IMR-90 (cell line): ENCODE measurements at regions not wholly inside any gene's neighbourhood (a gene's known extent, or its start where the extent isn't known, plus 50 kb on each side); places are given as distances from the start of the nearest gene placed in this dataset.

Experiments
- BHLHE40 ChIP-seq: fragments of 150-350 bp; IDR thresholded peaks from 2 replicates; pipeline ENCODE4 v1.6.1; 2016; ENCODE audit warnings: mild to moderate bottlenecking, low read depth, low read length
- CEBPB ChIP-seq: IDR thresholded peaks from 2 replicates; pipeline ENCODE4 v1.6.1; 2012; ENCODE audit warnings: low read depth, low read length, improper control_type of control experiment
- CTCF ChIP-seq: conservative IDR thresholded peaks from 2 replicates; pipeline ENCODE4 v1.5.1; 2012; ENCODE audit warnings: mild to moderate bottlenecking, low read depth, low read length, improper control_type of control experiment
- ELK1 ChIP-seq: fragments of 150-350 bp; IDR thresholded peaks from 2 replicates; pipeline ENCODE4 v1.6.1; 2016; ENCODE audit warnings: low read depth, mild to moderate bottlenecking, low read length, moderate library complexity, borderline replicate concordance
- FOS ChIP-seq: fragments of 150-350 bp; IDR thresholded peaks from 2 replicates; pipeline ENCODE4 v1.6.1; 2016; ENCODE audit warnings: low read depth, low read length
- MAZ ChIP-seq: IDR thresholded peaks from 2 replicates; pipeline ENCODE4 v1.6.1; 2012; ENCODE audit warnings: low read depth, mild to moderate bottlenecking, low read length, improper control_type of control experiment, moderate library complexity, borderline replicate concordance
- MXI1 ChIP-seq: IDR thresholded peaks from 2 replicates; pipeline ENCODE4 v1.6.1; 2012; ENCODE audit warnings: low read depth, mild to moderate bottlenecking, low read length, moderate library complexity, borderline replicate concordance
- POLR2A ChIP-seq: IDR thresholded peaks from 2 replicates; pipeline ENCODE4 v1.6.1; 2012; ENCODE audit warnings: mild to moderate bottlenecking, low read depth, low read length
- RAD21 ChIP-seq: IDR thresholded peaks from 2 replicates; pipeline ENCODE4 v1.6.1; 2012; ENCODE audit warnings: low read length, improper control_type of control experiment
- RCOR1 ChIP-seq: IDR thresholded peaks from 2 replicates; pipeline ENCODE4 v1.6.1; 2012; ENCODE audit warnings: mild to moderate bottlenecking, low read length, improper control_type of control experiment; ENCODE audit not compliant: insufficient replicate concordance
- RFX5 ChIP-seq: IDR thresholded peaks from 2 replicates; pipeline ENCODE4 v1.8.0; 2012; ENCODE audit warnings: low read depth, mild to moderate bottlenecking, low read length, moderate library complexity
- SMC3 ChIP-seq: fragments of 150-350 bp; IDR thresholded peaks from 2 replicates; pipeline ENCODE4 v1.6.1; 2016; ENCODE audit warnings: low read depth, mild to moderate bottlenecking, antibody characterized with exemption, low read length, moderate library complexity
- USF2 ChIP-seq: fragments of 150-350 bp; IDR thresholded peaks from 2 replicates; pipeline ENCODE4 v1.6.1; 2017; ENCODE audit warnings: mild to moderate bottlenecking, antibody characterized with exemption, low read length, low read depth

GRCh38 chr2:208820014-208820688 is 413.6 kb downstream of the PTH2R start:
- TF ChIP-seq SMC3 (no peak), CTCF (no peak), CEBPB (no peak), RCOR1 (no peak), POLR2A (no peak), RFX5 (no peak), ELK1 (no peak), MXI1 (no peak), RAD21 (no peak), USF2 (no peak), BHLHE40 (no peak), FOS (no peak), MAZ (no peak)
